GM23248 (cell line): ENCODE measurements at regions not wholly inside any gene's neighbourhood (a gene's known extent, or its start where the extent isn't known, plus 50 kb on each side); places are given as distances from the start of the nearest gene placed in this dataset.

Experiments
- EZH2 ChIP-seq: fragments of 200-600 bp; sonication (generic); IDR thresholded peaks from 2 replicates; pipeline ENCODE4 v1.6.1; 2018; ENCODE audit warnings: antibody characterized with exemption, mild to moderate bottlenecking; ENCODE audit not compliant: insufficient read depth, poor library complexity, severe bottlenecking
- EZH2phosphoT487 ChIP-seq: fragments of 200-600 bp; sonication (generic); IDR thresholded peaks from 2 replicates; pipeline ENCODE4 v1.6.1; 2018; ENCODE audit warnings: antibody characterized with exemption, moderate library complexity, mild to moderate bottlenecking, low read depth; ENCODE audit not compliant: insufficient read depth

- TF ChIP-seq EZH2 (no peak), EZH2phosphoT487 (no peak)
Measured at GRCh38 chr4:189504220-189504619, 436.5 kb upstream of the FRG1 start.
